HG03469 (cell line): ENCODE measurements at regions not wholly inside any gene's neighbourhood (a gene's known extent, or its start where the extent isn't known, plus 50 kb on each side); places are given as distances from the start of the nearest gene placed in this dataset.

Experiments used
- ATAC-seq: cut with Tn5 transposase; IDR thresholded peaks from one replicate; pipeline ENCODE4 v1.9.1; 2021; ENCODE audit warnings: mild to moderate bottlenecking, moderate library complexity, moderate number of reproducible peaks; ENCODE audit not compliant: unreplicated experiment

DNA sequence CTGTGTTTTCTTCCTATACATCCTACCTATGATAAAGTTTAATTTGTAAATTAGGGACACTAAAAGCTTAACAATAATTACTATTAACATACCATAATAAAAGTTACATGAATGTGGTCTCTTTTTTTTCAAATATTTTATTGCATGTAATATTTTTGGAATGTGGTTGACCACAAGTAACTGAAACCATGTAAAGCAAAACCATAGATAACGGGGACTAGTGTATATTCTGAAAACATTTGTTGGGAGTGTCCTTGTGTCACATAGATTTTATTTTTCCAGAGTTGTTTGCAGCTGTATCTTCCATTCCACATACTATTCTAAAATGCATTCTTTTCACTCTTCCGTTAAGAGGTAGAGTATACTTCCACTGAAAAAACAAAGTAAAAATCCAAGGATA, 200.4 kb downstream of the KIF18A start:
- ATAC-seq, result no peak

DNA sequence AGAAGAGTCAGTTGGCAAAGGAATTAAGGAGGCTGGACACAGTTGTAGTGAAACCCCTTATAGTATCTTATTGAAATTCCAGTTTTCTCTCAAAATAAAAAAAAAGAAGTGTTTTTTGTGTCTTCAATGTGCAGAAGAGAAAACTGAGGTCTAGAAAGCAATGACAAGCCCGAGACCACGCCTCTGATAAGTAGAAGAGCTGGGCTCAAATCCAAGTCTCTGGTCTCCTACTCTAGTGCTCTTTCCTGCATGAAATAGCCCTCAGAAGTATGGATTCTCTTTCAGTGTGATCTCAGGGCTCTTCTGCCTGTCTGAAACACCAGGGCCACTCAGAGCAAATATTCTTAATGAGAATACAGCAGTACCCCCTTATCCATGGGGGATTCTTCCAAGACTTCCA, 200.9 kb downstream of the KIF18A start:
- ATAC-seq, result no peak

DNA sequence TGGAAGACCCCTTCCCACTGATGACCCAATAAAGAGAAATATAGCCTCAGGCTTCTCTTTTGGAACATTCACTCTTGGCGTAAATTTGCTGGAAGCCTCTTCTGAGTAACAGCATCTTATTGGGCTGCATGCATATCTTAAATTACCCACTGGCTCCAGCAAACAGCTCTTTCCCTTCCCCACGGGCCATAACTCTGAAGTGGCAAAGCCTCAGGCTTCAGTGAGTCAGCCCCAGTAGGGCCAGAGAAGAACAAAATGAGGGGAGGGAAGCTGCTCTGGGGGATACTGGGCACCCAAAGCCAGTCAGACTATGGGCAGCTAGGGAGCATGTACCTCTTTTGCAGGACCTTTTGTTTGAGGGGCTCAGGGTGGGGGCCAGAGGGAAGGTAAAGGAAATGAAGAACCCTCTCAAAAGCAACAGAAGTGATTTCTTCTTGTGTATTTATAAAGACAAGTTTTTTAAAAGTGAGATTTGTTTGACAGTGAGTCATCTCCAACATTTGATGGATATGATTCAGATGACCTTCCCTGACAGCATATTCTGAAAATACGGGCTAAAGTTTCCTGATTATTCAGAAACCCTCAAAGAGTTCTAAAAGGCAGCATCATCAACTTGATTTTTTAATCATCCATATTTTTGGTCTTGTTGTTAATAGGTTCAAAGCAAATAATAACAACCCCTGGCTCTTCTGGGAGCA, 203.4 kb downstream of the KIF18A start:
- no peak for ATAC-seq

DNA sequence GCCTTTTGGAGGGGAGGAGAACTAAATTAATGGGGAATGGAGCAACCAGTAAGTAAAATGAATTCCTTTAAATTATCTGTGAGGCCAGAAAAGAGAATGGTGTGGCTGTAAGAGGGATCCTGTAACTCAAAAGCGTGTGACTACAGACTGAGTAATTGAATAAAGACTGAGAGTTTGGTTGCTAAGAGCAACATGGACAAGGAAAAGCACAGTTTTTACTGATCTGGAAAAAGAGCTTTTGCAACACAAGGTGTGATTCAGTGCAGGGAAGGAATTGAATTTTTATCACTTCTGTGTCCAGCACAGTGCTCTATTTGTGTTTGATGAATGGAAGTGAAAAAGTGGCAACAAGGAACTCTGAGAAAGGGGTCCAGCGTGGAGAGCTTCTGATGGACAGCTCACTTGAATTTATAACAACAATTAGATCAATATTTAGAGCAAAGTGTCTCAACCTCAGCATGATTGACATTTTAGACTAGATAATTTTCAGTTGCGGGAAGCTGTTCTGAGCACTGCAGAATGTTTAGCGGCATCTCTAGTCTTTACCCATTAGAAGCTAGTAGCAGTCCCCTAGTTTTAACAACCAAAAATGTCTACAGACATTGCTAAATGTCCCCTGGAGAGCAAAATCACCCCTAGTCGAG, 202.8 kb upstream of the BDNF start:
- ATAC-seq, result no peak

DNA sequence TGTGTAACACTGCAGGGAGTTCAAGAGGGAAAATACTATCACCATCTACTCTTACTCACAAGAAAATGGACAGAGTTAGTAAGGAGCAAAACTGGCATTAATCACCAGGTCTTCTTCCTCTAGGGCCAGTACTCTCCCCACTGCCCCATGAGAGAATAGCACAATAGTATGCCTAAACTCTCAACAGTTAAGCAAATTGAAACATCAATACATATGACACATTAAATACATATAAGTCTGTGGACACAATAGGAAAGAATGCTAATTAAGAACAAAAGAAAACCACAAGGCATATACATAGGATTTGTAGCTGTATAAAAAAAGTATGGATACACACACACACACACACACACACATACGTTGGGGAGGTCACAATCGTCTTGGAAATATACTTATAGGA, 197.9 kb upstream of the BDNF start:
- no peak for ATAC-seq

DNA sequence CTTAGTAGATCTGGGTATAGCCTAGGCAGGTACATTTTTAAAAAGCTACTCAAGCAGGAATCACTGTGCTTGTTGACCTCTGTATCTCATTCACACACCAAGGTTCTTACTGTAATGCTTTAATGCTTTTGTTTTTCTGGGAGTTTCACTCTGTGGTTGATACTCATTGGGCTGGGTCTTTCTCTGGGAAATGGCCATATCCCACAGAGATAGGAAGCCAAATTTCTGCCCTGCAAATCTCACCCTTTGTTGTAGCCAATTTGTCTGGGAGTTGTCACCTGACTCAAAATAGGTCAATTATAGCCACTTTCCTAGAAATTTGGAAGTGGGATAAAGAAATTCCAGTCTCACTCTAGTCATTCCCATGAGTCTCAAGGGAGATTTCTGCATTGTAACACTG, 195.8 kb upstream of the BDNF start:
- ATAC-seq, result no peak

DNA sequence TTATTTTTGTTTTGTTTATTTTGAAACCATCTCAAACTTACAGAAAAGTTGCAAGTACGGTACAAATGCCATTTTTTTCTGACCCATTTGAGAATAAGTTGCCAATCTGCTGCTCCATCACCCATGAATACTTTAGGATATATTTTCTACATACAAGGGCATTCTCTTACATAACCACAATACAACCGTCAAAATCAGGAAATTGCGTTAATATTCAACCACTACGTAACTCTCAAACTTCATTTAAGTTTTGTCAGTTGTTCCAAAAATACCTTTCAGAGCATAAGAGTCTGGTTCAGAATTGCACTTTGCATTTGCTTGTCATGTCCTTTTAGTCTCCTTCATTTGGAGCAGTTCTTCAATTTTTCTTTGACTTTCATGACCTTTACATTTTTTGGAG, 194.3 kb upstream of the BDNF start:
- peak; percentile 51 for ATAC-seq

DNA sequence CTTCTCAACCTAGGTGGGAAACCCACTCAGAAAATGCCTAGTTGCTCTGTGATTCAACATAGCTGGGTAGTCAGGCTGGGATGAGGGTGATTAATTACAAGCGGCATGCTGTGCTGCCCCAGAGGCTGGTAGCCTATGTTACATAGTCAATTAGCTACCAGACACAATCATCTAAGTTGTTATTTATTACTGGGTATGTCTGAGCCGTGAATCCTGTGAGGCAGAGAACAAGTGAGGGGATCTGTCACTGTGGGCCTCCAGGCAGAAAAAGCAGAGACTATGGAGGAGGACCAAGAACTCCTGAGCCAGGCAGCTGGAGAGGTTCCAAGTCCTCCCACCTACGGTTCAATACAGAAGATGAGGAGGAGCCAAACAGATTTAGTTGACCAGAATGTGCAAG, 186.6 kb upstream of the BDNF start:
- no peak for ATAC-seq

DNA sequence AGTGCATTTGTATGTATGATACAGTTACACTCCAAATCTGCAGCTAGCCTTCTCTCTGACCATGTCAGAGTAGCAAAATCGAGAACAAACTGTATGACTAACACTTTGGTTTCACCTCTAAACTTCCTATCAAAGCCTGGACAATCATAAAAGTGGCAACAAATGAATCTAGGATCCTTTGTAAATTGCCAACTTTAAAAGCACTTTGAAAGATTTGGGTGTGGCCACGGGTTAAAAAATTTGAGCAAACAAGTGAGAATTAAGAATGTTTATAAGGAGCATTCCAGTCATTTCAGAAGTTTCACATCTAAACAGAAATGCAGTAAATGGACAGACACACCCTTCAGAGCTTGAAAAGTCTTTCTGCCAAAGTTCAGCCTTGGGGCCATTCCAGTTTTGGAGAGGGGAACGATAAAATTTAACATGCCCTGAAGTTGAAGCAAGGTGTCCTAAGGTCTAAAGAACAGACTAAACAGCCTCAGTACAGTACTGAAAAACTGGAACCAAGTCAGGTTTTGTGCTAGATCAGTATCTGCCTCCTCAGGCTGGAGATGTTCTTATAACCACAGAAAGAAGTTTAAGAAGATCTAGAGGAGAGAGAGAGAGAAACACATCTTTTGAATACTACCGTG, 181.9 kb upstream of the BDNF start:
- ATAC-seq, result peak; percentile 55

DNA sequence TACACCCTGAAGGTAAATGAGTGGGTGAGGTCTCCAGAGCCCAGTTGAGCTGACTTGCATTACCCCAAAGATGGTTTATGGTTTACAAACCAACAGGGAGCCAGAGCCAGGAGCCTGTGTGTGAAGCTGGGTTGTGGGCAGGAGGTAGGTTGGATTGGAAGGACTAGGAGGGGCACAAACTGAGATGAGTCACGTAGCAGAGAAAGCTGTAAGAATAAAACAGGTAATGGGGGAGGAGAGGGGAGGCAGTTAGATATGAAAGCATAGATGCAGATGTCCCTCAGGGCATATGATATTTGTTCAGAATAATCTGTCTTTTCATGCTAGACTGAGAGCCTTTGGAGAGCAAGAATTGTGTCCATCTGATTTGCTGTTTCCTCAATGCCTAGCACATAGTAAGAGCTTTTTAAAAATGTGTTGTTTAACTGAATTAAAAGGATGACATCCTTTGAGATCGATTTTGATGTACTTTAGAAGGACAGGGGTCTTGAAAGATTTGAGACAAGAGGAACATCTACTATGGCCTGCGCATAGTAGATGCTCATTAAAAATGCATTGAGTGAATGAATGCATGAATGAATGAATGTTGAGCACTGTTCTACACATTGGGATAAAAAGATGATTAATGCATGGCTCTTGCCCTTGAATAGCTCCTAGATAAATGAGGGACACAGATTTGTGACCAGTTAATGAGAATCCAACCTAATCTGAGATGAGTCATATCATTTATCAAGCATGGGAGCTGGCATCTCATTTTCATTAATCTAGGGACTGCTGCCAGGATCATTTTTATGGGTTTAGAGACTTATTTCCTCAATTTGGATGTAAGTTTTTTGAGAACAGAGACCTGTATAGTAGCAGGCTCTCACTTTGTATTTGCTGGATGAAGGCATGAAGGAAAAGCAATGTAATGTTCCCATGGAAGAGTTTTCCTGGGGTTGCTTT, 175.8 kb upstream of the BDNF start:
- ATAC-seq, result no peak

DNA sequence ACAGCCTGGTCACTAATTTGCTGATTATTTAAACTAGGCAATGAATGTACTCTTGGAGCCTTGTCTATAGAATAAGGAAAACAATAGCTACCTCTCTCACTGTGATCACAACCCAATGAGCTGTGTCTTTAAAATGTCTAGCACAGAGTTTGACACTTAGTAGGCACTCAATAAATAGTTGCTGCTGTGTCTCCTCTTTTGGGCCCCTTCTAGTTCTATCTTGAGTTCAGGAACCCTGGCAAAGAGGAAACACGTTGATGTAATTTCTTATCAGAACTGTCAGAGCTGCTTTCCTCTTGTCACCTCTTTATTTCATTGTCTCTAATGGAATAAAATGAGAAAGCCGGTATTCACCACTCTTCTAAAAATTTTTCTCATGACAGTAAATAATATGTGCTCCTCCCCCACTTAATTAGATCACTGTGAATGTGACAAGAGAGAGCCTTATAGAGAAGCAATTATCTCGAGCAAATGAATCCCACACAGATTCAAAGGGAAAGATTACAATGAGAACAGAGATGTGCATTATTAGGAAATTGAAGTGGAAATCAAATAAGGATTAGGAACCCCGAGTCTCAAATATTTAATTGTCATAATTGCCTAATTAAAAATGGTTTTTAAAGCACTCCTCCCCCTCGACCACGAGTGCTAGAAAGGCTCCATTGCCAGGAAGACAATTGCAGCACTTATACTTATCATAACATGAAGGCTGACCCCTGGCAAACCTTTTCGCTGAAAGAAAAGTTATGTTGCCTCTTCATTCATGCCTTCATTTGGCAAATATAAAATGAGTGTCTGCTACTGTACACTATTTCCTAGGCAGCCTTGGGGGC, 175.0 kb upstream of the BDNF start:
- ATAC-seq, result no peak

DNA sequence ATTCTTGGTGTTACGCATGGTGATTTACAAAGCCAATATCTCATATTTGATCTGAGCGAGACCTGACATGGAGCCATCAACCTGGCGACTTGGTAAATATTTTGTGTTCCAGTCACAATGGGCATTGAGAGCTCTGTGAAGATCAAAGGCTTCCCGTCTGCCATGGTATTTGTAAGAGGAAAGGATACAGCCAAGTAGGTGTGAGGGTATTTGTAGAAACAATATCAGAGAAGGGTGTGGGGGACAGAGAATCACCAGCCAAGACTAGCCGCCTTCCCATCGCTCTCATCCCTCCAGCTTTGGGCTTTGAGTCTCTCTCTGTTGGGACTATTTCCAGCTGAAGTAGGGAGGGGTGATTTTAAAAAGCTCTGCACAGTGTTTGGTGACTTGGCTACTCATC, 173.4 kb upstream of the BDNF start:
- ATAC-seq, result no peak

DNA sequence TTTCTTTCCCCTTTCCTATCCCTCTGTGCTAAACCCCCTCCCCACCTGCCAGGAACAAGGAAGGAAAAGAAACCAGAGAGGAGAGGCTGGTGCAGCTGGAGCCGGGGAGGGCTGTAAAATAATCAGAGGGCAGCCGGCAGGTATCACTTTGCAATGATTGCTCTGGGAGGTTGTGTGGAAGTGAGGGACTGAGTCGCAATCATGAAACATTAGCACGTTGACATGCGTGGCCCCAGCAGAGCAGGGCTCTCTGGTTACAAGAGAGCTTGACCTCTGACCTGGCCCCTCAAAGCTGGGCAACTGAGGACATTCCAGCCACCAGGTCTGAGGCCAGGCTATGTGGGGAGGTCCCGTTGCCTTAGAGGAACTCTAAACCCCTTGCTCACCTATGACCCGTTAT, 170.8 kb upstream of the BDNF start:
- ATAC-seq, result no peak

DNA sequence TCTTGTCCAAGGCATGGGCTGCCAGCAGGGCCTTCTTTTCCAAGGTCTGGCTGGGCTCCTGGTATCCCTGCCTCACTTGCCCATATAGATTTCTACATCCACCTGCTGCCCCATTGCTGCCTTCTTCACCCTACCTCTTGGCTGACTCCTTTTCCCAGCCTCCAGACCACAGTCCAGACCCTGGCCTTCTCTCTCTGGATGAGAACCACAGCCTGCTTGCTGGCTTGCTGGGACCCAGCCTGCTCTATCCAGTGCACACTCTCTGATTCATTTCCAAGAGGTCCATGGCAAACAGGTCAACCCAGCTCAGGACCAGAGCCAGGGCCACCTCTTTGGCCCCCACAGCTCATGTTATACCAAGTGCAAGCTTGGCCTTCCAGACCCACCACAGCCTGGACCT, 169.4 kb upstream of the BDNF start:
- ATAC-seq, result no peak

DNA sequence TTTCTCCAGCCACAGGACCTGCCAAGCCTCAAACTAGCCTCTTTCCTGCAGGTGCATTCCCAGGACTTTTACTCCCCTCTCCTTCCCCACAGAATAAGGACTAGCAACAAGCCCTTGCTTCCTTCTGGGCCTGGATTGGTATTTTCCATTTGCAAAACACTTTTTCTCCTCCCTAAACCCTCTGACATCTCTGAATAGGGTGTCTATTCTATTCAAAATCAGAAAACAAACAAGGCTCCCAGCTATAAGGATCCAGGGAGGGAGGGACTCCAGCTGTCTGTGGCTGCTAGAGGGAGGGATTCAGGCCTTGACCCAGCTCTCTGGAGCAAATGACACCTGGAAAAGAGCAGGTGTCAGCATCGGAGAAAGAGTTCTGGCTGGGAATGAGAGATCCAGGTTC, 168.5 kb upstream of the BDNF start:
- no peak for ATAC-seq

DNA sequence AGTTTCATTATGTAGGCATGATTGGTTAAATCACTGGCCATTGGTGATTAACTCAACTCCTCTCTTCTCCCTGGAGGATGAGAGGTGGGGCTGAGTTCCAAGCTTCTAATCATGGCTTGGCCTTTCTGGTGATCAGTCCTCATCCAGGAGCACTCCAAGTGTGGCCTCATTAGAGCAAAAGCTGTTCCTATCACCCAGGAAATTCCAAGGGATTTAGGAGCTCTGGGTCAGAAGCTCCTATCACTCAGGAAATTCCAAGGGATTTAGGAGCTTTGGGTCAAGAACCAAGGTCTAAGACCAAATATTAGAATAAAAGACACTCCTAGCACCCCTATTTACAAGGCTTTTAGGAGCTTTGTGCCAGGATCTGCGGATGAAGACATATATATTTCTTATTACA, 168.0 kb upstream of the BDNF start:
- ATAC-seq, result no peak

DNA sequence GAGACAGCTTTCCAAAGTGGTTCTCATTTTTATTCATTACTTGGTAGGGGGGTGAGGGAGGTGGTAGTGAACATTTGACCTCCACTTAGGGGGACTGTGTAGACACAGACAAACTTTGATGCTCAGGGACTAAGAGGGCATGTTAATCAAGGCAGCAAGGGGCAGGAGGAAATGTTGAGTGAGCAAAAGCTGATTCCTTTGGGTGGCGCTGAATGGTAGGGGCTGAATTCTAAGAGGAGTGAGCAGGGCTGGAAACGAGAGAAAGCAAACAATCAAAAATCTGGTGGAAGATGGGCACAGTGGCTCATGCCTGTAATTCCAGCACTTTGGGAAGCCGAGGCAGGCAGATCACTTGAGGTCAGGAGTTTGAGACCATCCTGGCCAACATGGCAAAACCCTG, 164.8 kb upstream of the BDNF start:
- ATAC-seq, result no peak

DNA sequence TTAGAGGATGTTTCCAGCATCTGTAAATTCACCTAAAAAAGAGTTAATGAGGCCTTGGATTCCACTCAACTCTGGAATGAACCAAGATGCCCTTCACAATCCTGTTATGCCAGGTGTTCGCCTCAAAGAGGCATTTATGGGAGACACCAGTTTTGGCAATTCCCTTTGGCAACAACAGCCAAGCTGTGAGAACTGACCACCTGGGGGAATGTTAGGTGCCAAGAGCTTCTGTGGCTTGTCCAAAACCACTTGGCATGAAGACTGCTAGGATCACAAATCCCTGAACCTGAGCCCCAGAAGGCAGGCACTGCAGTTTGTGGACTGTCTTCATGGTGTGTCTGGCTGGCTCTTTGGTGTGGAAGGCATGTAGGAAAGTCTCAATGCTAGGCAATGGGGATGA, 164.4 kb upstream of the BDNF start:
- ATAC-seq, result no peak

DNA sequence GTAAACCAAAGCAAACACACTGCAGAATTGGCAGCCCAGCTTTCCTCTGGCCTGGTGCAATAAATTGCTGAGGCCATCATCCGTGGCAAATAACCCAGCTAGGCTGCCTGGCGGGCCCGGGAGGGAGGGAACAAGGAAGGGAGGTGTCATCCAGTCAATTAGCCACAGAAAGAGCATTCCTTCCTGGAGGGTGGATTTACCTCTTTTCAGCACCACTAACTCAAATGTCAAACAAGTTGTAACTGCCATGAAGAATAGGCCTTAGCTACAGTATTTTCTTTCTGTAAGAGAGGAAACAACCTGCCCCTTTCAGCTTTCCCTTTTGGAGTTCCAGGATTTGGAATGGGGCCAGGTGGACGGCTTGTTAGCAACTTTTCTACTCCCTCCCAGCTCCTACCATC, 163.8 kb upstream of the BDNF start:
- no peak for ATAC-seq

DNA sequence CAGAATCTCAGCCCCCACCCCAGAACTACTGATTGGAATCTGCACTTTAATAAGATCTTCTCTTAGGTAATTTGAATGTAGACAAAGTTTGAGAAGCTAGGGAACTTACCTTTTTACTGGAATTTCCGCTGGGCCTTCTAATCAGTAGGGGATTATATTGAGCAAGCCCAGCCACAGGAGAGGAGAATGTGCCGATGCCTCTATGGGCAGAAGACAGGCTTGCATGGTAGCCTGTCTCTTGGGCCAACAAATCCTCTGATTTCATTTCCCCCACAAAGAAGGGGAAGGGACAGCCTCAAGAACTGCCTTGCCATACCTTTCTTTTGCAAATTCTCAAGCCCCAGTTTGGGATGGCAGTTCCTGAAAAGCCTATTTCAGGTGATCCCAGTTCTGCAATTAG, 163.4 kb upstream of the BDNF start:
- ATAC-seq, result no peak
